LoVo (cell line): ENCODE measurements at regions not wholly inside any gene's neighbourhood (a gene's known extent, or its start where the extent isn't known, plus 50 kb on each side); places are given as distances from the start of the nearest gene placed in this dataset.

Experiments used
- DNase-seq: peaks from one replicate; pipeline ENCODE4 v3.0.0-alpha.2; 2016; ENCODE audit warnings: low spot score

DNA sequence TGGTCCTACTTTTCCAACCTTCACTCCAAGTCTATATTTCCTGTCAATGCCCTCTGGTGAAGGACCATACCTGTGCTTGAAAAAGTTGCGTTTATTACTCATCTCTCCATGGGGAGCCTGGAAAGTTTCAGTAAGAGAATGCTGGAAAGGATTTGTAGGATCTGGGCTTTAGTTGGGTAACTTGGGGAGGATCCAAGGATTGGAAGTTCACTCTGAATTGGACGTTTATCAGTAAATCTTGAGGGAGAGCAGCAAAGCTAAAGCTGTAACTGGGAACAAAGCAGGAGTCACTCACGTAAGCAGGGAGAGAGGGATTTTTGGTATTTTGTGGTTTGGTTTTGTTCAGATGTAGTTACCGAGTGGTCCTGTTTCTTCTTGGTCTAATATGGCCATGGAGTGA, 51.4 kb upstream of the NPVF start:
- no peak for DNase-seq

DNA sequence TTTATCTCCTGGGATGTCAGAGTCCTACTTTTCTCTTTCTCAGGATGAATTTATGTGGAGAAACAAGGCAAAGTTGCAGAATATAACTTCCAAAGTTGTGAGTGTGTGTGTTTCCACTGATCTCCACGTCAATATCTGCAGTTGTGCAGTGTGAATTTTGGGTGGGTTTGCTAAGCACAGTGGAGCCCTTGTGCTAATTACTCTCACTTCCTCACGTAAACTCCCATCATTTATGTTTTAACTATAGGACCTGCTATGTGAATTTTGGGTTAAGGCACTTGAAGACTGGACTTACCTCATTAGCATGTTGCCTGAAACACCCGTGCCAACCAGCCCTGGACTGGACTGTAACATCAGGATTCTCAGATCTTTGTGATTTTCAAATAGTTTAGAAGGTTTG, 51.9 kb upstream of the NPVF start:
- DNase-seq = no peak

DNA sequence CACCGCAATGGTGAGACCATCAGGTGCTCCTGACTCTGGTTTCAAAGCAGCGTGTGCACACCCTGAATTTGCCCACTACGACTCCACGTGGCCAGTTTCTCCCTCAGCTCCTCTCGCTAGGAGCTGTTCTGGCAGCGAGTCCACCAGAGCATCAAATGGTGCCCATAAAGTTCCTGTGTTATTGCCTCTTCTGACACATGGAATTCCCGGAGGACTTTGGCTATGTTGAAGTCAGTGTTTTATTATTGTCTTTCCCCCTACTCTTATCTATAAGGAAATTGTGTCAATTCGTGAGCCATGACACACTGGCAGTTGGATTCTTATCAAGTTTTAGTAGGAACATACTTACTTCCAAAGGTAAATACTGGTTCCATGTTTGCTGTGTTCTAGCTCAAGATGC, 53.9 kb upstream of the NPVF start:
- DNase-seq = no peak

DNA sequence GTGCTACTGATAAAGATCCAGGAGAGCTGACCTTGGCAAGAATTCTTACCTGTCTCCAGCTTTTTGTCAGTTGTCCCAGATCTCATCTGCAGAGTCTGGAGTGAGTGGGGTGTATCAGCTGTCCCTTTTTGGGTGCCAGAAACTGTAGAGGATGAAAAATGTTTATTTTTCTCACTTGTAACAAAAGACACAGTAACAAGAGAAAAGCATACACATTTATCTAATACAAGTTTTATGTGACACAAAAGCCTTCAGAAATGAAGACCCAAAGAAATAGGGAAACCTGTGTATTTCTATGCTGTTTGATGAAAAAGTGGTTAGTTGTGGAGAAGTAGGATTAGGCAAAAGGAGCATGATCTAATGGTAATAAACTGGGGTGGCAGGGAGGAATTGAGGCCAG, 58.5 kb upstream of the NPVF start:
- DNase-seq = no peak

DNA sequence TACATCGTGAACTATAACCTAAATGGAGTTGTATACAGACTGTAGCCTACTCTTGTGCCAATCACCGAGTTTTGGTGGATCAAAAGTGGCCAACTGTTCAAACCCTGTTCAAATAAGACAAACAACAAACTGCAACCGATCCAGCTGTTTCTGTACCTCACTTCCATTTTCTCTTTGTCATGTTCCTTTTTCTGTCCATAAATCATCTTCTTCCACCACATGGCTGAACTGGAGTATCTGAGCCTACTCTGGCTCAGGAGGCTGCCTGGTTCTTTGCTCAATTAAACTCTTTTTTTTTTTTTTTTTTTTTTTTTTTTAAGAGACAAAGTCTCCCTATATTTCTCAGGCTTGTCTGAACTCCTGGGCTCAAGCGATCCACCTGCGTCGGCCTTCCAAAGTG, 59.0 kb upstream of the NPVF start:
- DNase-seq = no peak

DNA sequence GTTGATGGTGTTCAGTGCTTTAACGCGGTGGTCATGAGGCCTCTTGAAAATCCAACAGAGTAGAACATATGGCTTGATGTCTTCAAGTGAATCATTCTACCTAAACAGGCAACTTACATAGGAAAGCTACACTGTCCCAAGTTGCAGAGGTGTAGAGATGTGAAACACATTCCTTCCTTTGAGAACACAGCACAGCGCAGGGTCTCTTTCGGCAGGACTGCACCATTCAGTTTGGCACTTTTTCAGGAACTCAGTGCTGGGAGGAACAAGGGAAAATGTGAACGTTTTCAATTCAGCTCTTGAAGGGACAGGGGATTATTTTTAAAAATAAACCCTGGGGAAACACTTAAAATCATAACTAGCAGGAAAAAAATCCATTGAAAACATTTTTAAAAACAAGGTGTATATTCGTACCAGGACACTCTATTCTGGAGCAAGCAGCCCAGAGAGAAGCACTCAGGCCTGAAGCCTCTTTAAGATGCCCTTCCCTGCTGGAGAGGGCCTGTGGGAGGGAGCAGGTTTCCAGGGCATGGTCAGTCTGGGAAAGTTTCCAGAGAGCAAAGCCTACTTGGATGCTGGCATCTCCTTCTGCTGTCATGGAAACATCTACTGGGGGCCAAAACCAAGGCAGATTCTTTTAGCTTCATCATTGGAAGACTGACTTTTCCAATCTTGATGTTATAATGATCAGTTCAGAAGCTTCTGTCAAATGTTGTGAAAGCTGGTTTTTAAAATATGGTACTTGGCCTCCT, 60.4 kb upstream of the NPVF start:
- no peak for DNase-seq

DNA sequence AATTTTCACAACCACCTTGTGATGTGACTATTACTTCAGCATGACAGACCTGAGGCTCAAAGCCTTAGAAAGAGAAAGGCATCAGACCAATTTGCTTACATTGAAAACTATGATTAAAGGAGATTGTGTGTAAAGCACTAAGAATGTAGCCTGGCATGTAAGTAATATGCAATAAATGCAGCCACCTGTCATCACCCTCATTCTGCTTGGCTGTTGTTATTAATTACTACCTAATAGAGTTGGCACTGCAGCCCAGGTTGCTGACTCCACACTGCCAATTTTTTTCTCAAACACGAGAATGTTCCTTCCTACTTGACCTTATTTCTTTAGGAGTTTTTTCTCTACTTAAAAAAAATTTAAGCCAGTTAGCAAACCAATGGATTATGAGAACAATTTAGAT, 61.2 kb upstream of the NPVF start:
- no peak for DNase-seq

DNA sequence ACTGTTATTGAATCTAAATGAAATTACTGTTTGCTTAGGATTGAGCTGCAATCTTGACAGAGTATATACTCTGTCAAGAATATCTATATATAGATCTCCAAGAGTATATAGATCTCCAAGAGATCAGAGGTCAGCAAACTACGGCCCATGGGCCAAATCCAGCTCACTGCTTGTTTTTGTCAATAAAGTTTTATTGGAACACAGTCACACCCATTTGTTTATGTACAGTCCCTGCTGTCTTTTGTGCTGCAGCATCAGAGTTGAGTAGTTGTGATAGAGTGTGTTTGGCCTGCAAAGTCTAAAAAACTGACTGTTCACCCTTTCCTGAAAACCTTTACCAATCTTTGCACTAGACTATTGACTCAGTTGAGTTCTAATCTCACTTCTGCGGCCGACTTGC, 66.3 kb upstream of the NPVF start:
- no peak for DNase-seq

DNA sequence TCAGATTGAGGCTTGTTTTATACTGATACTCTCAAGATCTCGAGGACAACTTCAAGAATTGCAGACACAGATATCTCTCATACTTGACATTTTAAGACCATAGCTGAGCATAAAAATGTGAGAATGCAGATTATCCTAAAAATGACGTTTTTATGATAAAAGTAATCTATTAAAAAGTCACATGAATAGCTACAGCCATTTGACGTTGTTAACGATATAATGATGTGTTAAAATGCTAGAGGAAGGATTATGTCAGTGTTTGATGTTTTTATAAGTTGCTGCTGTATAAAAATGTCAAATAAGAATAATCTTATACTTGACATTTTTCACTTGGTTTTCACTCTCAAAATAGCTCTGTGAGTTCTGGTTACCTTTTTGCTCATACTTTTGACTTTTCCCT, 67.1 kb upstream of the NPVF start:
- no peak for DNase-seq

DNA sequence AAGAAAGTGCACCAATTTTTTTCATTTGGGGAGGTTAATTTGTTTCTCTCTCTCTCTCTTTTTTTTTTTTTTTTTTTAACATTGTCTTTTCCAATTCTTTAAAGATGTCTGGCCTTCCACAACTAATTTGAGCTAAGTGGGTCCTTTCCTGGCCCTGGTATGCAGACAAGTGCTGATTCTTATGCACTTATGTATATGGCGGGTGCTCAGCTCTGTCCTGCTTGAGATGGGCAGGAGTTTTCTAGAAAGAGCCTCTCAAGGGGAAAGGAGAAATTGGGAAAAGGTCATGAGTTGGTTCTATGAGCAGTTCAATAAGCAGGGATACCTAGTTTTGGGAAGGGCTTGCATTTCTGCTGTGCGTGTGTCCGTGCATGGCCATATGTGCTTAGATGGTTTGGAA, 67.8 kb upstream of the NPVF start:
- no peak for DNase-seq

DNA sequence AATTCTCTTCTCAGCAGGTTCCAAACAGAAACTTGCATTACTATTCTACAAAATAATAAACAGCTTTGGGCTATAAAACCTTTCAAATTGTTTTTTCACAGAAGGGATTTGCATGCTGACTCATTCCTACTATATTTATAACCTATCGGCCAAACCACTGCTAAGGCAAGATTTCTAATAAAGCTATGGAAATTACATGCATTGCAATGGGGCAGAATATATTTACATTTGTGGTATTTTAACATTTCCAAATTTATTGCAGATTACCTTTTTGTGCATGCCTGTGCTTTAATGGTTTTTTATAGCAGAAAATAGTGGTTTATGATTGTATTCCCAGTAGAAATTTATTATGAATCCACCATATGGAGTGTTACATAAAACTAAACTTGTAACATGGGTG, 69.0 kb upstream of the NPVF start:
- DNase-seq = no peak

DNA sequence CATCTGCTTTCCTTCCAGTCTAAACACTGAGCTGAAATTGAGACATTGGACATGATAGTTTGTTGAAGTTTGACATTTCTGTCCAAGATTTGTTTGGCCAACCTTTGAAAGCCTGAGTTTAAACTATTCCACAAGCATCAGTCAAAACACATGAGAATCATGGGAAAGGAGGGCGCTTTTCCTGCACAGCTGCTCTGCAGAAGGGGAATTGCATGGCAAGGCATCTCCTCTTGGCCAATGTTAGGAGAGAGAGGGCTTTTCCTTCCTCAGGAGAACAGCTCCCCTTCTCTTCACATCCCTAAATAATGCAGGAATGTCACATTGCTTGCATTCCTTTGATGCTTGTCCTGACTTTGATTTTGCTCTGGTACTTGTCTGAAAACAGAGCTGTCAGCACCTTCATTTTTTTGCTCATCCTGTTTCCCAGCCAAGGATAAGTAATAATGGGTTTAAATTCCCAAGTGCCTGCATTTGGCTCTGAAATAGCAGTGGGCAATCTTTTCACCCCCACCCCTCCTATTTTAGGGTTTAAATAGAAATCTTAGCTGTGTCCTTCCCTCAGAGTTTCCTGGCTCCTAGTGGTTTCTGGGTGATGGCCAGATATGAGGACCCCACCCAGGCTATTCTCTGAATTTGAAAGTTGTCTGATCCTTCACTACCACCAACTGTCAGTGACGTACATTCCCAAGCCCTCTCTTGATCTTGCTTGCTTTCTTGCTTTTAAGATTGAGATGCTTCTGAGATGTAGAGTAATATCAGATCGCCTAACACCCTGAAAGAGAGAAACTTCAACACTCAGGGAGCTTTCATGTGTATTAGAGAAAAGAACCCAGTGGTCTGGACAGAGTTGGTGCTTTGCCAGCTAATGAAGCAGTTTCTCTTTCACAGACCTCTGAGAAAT, 75.2 kb upstream of the NPVF start:
- no peak for DNase-seq

DNA sequence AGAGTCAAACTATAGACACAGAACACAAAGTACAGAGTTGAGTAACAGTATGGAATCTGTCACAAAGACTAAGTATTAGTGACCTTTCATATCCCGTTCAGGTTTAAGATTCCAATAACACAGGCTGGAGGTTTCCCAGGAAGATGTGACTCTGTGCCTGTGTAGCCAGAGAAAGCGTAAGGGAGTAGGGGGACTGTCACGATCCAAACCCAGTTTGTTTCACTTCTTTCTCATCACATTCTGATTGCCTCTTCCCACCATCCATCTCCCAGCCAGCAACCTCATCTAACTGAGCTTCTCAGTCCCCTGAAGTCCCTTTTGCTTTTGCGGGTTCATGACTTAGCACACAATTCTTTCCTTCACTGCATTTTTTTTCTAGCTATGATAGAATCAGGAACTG, 76.4 kb upstream of the NPVF start:
- DNase-seq = no peak

DNA sequence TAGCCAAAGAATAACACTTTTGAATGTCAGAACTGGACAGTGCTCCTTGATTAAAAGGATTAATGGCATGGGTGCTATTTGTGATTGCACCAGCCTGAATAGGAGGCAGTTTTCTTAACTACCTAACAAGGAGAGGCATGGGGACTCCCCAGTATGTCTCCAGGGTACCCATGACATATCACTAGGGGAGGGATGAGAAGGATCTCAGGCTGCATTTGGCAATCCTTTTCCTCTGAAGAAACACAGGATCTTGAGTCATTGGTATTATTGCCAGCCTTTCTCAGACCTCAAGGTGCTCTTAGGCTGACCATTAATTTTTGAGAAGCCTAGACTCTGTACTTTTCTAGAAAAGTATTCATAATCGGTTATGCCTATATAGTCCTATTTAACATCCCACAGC, 77.5 kb upstream of the NPVF start:
- DNase-seq = no peak

DNA sequence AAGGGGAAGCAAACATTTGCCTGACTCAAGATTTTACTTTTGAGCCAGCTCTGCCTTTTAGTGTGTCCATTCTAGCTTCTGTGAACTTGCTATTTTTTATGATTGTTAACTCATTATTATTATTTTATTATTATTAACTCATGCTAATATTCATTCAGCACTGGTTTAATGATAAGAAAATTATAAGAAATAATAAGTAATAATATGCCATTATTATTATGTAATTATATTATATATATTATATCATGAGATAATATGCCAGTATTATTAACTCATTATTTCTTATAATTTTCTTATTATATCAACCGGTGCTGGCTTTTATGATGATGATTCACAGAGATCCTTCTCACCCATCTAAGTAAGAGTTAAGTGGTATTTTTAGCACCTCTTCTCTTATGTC, 79.3 kb upstream of the NPVF start:
- no peak for DNase-seq

DNA sequence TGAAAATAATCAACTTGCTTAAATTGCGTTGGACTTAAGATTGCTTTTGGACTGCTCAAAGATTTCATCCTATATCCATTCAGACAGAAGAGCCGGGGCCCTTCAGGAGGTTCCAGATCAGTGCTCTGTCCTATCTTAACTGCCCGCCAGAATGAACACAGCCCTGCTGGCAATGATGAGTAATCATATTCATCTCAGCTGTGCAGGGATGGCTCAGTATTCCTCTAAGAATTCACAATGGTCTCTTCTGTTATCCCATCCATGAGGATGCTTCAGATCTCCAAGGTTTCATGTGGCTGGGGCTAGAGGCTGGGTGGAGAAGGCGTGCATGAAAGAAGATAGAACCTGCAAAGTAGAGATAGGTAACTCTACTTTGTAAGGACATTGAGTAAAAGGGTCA, 80.0 kb upstream of the NPVF start:
- no peak for DNase-seq

DNA sequence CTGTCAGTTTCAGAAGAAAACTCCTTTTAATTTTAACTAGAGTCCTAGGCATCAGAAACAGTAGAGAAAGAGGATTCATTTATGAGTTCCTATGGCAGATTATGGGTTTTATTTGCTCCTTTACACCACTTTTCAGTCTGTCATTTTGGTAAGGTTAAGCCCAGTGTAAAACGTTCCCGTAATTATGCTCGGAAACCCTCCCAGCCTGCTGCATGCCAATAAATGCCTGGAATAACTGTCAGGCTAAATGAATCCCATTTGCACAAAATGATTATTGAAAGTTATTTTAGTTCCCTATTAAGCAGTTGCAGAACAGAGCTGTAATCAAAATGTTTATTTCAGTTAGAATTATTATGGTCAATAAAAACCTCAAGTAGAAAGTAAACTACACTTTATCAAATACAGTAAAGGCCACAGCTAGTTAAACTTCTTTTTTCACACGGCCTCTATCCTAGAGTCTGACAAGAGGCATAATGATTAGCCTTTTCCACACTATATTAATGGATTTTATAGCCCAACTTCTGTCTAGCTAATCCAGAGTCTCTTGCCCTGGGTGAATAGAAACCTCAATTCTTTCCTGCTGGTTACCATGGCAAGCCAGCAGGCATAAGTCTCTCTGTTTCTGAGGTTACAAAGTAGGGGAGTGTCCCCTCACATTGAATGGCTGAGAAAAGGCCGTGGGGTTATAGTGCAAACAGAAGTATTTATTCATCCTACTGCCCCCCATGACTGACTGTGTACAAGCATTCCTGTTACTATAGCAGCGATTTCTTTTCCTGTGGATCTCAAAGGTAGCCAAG, 80.8 kb upstream of the NPVF start:
- no peak for DNase-seq

DNA sequence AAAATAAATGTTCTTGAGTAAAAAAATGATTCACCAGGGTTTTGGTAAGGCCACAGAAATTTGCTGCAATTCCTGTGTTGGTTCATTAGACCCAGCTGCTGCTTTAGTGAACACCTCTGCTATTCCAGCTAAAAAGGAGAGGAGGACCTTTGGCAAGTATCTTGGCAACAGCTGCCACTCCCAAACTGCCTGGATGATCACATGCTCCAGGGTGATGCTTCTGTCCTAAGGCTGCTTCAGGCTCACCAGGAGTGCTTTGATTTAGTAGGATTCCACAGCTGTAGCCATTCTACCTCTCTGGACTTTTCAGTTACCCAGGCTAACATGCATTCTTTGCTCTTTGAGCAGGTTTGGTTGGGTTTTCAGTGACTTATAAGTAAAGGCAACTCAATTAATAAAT, 82.6 kb upstream of the NPVF start:
- no peak for DNase-seq

DNA sequence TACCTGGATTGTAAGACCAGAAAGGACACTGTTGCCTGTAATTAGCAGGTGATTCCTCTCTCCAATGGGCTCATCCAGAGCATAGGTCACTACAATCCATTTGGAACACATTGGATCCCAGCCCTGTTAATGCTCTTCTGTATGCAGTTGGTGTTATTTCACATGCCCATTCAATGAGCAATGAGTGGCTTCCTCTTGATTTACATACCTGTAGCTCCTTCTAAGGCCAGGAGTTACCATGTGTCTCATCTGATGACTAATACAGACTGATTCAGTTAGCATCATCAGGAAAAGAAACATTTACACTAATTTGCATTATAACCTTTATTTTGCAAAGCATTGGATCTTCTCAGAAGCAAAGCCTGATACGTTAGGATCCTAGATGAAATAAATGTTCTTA, 83.1 kb upstream of the NPVF start:
- no peak for DNase-seq

DNA sequence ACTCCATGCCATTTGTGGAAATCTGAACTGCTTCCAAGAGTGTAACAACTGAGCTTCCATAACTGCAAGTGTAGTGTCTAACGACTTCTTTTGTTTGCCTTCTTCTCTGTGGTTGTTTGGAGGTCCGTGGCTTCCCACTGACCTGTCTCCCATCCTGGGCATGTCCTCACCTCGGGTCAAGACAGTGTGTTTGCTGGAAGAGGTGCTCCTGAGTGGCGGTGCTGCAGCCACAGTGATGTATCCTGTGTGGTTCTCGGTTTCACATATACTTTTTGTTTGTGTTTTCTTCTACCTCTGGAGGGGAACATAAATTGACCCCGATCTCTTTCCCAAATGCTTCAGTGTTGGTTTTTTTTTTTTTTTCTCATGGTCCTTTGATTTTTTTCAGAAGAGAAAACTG, 84.7 kb upstream of the NPVF start:
- DNase-seq = no peak

DNA sequence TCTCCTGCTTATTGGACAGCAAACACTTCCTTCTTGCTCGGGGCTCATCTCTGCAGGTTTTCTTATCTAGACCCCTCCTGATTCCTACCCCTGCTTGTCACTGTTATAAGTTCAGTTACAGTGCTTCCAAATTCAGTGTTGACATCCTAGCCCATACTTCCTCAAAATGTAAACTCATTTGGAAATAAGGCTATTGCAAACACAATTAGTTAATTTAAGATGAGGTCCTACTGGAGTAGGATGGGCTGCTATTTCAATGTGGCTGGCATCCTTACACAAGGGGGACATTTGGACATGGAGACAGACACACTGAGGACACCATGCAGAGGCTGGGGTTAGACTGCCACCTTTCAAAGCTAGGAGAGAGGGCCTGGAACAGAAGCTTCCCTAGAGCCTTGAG, 85.2 kb upstream of the NPVF start:
- DNase-seq = no peak

DNA sequence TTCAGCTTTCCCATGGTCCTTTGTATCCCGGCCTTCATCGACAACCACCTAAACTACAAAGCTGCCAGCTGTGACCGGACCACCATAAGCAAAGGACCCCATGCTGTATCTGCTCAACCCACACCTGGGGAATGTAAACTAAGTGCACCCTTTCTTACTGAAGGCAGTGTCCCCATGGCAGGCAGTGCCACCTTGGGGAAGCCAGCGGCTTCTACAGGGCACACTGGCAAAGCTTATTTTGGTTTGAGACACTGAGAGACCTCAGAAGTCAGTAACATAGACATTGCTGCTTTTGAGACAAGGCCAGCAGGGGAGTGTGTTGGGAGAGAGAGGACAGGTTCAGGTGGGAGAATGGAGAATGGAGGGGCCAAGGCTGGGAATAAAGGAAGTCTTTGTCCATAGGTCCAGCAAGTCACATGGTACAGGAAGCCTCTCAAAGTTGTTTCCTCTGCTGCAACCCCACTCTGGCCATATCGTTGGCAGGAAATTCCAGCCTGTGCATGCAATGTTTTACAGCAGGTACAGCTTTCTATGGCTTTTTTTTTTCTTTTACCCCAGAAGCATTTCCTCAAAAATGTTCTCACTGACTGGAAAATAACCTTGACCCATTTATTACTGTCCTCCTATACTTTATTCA, 85.9 kb upstream of the NPVF start:
- DNase-seq = no peak
